ENCODE measurements at regions not wholly inside any gene's neighbourhood (a gene's known extent, or its start where the extent isn't known, plus 50 kb on each side); places are given as distances from the start of the nearest gene placed in this dataset.

GRCh38 chr2:56128235-56128634 lies 55.6 kb upstream of the CCDC85A start:
- intact Hi-C loops (cut with DNase I, micrococcal nuclease): no loop called here
- ATAC-seq (no peak), DNase-seq (no peak)

GRCh38 chr2:56130463-56131070 lies 53.2 kb upstream of the CCDC85A start:
- DNase-seq (peak in 1 of 2 donors; percentile 7), ATAC-seq (no peak)
- intact Hi-C loops (cut with DNase I, micrococcal nuclease): loop anchor here in 1 of 2 donors (10.0 kb wide), 1 partner anchor 356 kb away; no protein-coding TSS in a partner anchor

GRCh38 chr2:56132138-56132537 lies 51.7 kb upstream of the CCDC85A start:
- DNase-seq (no peak), ATAC-seq (no peak)
- intact Hi-C loops (cut with DNase I, micrococcal nuclease): loop anchor here in 1 of 2 donors (10.0 kb wide), 1 partner anchor 357 kb away; no protein-coding TSS in a partner anchor

- intact Hi-C loops (cut with DNase I, micrococcal nuclease): loop anchor here in 1 of 2 donors (10.0 kb wide), 1 partner anchor 359 kb away; no protein-coding TSS in a partner anchor
- ATAC-seq: no peak
- DNase-seq: no peak
Observed at GRCh38 chr2:56133441-56133840, 50.3 kb upstream of the CCDC85A start.

- ATAC-seq (no peak), DNase-seq (no peak)
- intact Hi-C loops (cut with DNase I, micrococcal nuclease): loop anchor here in 1 of 2 donors (10.0 kb wide), 1 partner anchor 359 kb away; no protein-coding TSS in a partner anchor
Observed at GRCh38 chr2:56133931-56134629, 49.7 kb upstream of the CCDC85A start.

Small RNA genes in the stretch of these regions (microRNA-seq; reads per million reads assigned to microRNA genes)
- 0 to 4.1 reads per million in 2 donors for gene MIR216A
- gene MIR216B: 1.1 to 1.4 reads per million in 2 donors
- 2.7 to 3.7 reads per million in 2 donors for gene MIR217

Data from left colon (tissue), 2 donors.